ENCODE measurements at regions not wholly inside any gene's neighbourhood (a gene's known extent, or its start where the extent isn't known, plus 50 kb on each side); places are given as distances from the start of the nearest gene placed in this dataset.

- no peak for DNase-seq (ENCODE audit: low spot score)
- in situ Hi-C loops (cut with MboI; ENCODE audit: low sequenced_read_pairs, unreplicated experiment): no loop called here
- TF ChIP-seq CTCF (IDR thresholded peaks at IDR 0.05; ENCODE audit: borderline replicate concordance, control extremely low read depth, extremely low read depth, insufficient read depth, missing control alignments): no peak
Measured at GRCh38 chr11:37100008-37100407, 502.0 kb upstream of the RAG2 start.

- DNase-seq (ENCODE audit: low spot score): no peak
- in situ Hi-C loops (cut with MboI; ENCODE audit: low sequenced_read_pairs, unreplicated experiment): no loop called here
- no peak for TF ChIP-seq CTCF (IDR thresholded peaks at IDR 0.05; ENCODE audit: borderline replicate concordance, control extremely low read depth, extremely low read depth, insufficient read depth, missing control alignments)
Measured at GRCh38 chr11:37092487-37092886, 494.5 kb upstream of the RAG2 start.

- no peak for TF ChIP-seq CTCF (IDR thresholded peaks at IDR 0.05; ENCODE audit: borderline replicate concordance, control extremely low read depth, extremely low read depth, insufficient read depth, missing control alignments)
- DNase-seq (ENCODE audit: low spot score): no peak
- in situ Hi-C loops (cut with MboI; ENCODE audit: low sequenced_read_pairs, unreplicated experiment): no loop called here
Measured at GRCh38 chr11:37089439-37089838, 491.4 kb upstream of the RAG2 start.

DNA sequence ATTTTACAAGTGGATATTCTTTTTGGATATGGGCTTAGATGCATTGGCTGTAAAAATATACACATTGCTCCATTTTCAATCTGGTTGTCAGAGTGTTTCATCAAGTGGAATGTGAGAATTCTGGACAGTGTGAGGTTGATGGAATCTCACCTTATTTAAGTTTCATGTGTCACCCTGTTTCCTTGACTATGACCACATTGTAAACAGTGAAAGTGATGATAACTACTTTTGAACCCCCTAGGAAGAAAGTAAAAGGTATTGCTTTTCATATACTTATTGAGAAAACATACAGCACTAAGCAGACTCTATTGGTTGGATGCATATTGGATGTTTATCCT is 490.5 kb upstream of the RAG2 start:
- in situ Hi-C loops (cut with MboI; ENCODE audit: low sequenced_read_pairs, unreplicated experiment): no loop called here
- no peak for TF ChIP-seq CTCF (IDR thresholded peaks at IDR 0.05; ENCODE audit: borderline replicate concordance, control extremely low read depth, extremely low read depth, insufficient read depth, missing control alignments)
- no peak for DNase-seq (ENCODE audit: low spot score)

- no peak for DNase-seq (ENCODE audit: low spot score)
- in situ Hi-C loops (cut with MboI; ENCODE audit: low sequenced_read_pairs, unreplicated experiment): no loop called here
- TF ChIP-seq CTCF (IDR thresholded peaks at IDR 0.05; ENCODE audit: borderline replicate concordance, control extremely low read depth, extremely low read depth, insufficient read depth, missing control alignments): no peak
Measured at GRCh38 chr11:37087650-37088572, 489.9 kb upstream of the RAG2 start.

GRCh38 chr11:37078521-37078920 is 480.5 kb upstream of the RAG2 start:
- in situ Hi-C loops (cut with MboI; ENCODE audit: low sequenced_read_pairs, unreplicated experiment): no loop called here
- DNase-seq (ENCODE audit: low spot score): no peak
- TF ChIP-seq CTCF (IDR thresholded peaks at IDR 0.05; ENCODE audit: borderline replicate concordance, control extremely low read depth, extremely low read depth, insufficient read depth, missing control alignments): no peak

Measured in GM13976 (cell line).